PC-9 (cell line): ENCODE measurements at regions not wholly inside any gene's neighbourhood (a gene's known extent, or its start where the extent isn't known, plus 50 kb on each side); places are given as distances from the start of the nearest gene placed in this dataset.

Source experiments
- BruUV-seq: library from RNA; stranded (reverse); fragments of 400-500 nt; replicated peaks from 2 replicates; lab custom pipeline; 2021; lab: Mats Ljungman, UMichigan
- CTCF ChIA-PET: fragments of 300-600 bp; sonication (Branson Sonifier 250); formaldehyde crosslinking; loops from one replicate; lab custom pipeline; 2022; ENCODE audit warnings: antibody characterized with exemption; lab: Charles Lee
- POLR2A ChIA-PET: fragments of 300-600 bp; sonication (Branson Sonifier 250); formaldehyde crosslinking; loops from one replicate; lab custom pipeline; 2022; ENCODE audit warnings: antibody characterized with exemption; ENCODE audit not compliant: unreplicated experiment; lab: Charles Lee
- DNase-seq, 2 experiments: peaks; one replicate each; pipeline versions ENCODE4 v3.0.0 to v3.0.0-alpha.2; 2015 to 2022; ENCODE audit warnings: mixed read lengths in 1 of 2
- H2AFZ ChIP-seq: fragments of 200-600 bp; sonication (generic); 2 replicates; pipeline ENCODE4 v1.8.1; 2017; ENCODE audit warnings: antibody characterized with exemption
- H3F3A ChIP-seq: fragments of 200-600 bp; sonication (generic); 2 replicates; pipeline ENCODE4 v1.8.1; 2017; ENCODE audit warnings: antibody characterized with exemption, mild to moderate bottlenecking, low read depth; ENCODE audit not compliant: insufficient read depth
- H3K27ac ChIP-seq: fragments of 200-600 bp; sonication (generic); 2 replicates; pipeline ENCODE4 v1.6.1; 2016; ENCODE audit warnings: mixed run types
- H3K27me3 ChIP-seq: fragments of 200-600 bp; sonication (generic); 2 replicates; pipeline ENCODE4 v1.6.1; 2016; ENCODE audit warnings: low read depth, mixed run types; ENCODE audit not compliant: insufficient read depth
- H3K36me3 ChIP-seq: fragments of 200-600 bp; sonication (generic); 2 replicates; pipeline ENCODE4 v1.6.1; 2016; ENCODE audit warnings: low read depth, mixed run types
- H3K4me1 ChIP-seq: fragments of 200-600 bp; sonication (generic); replicated peaks from 2 replicates; pipeline ENCODE4 v1.6.1; 2016; ENCODE audit warnings: mixed run types; ENCODE audit not compliant: insufficient read depth
- H3K4me2 ChIP-seq: fragments of 200-600 bp; sonication (generic); 2 replicates; pipeline ENCODE4 v1.6.1; 2017; ENCODE audit warnings: mixed run types
- H3K4me3 ChIP-seq: fragments of 200-600 bp; sonication (generic); 2 replicates; pipeline ENCODE4 v1.6.1; 2016; ENCODE audit warnings: mixed run types
- H3K79me2 ChIP-seq: fragments of 200-600 bp; sonication (generic); 2 replicates; pipeline ENCODE4 v1.6.1; 2017; ENCODE audit warnings: low read depth, mixed run types
- H3K9me2 ChIP-seq: fragments of 200-600 bp; sonication (generic); 2 replicates; pipeline ENCODE4 v1.8.1; 2017; ENCODE audit warnings: mild to moderate bottlenecking; ENCODE audit not compliant: insufficient read depth
- H3K9me3 ChIP-seq: fragments of 200-600 bp; sonication (generic); 2 replicates; pipeline ENCODE4 v1.8.1; 2016; ENCODE audit warnings: low read depth; ENCODE audit not compliant: insufficient read depth
- H4K20me1 ChIP-seq: fragments of 200-600 bp; sonication (generic); 2 replicates; pipeline ENCODE4 v1.8.1; 2017; ENCODE audit not compliant: insufficient read depth
- CTCF ChIP-seq: fragments of 200-600 bp; sonication (generic); conservative IDR thresholded peaks from 2 replicates; pipeline ENCODE4 v1.6.1; 2017; ENCODE audit warnings: mixed run types, antibody characterized with exemption, mild to moderate bottlenecking, moderate library complexity
- EZH2 ChIP-seq: fragments of 200-600 bp; sonication (generic); IDR thresholded peaks from 2 replicates; pipeline ENCODE4 v1.8.0; 2017; ENCODE audit warnings: antibody characterized with exemption, low read depth
- intact Hi-C: fragments of 100-400 bp; cut with micrococcal nuclease; formaldehyde crosslinking; loops from one replicate; pipeline ENCODE4 v1.10.0; 2022; ENCODE audit not compliant: unreplicated experiment

- intact Hi-C loops, result no loop called here
- CTCF ChIA-PET, result interaction anchor here (0.6 kb wide), 1 partner anchor 18 kb away, joined by 5 read pairs; no protein-coding TSS in a partner anchor
- H3K27me3 ChIP-seq, result no peaks in the 10 kb centered on the region
- no peaks in the 10 kb centered on the region for H3K9me2 ChIP-seq
- H3K4me1 ChIP-seq, result no peaks in the 10 kb centered on the region
- no peak overlapping the region for H3K27ac ChIP-seq
- H3K79me2 ChIP-seq, result no peaks in the 10 kb centered on the region
- H4K20me1 ChIP-seq, result no peaks in the 10 kb centered on the region
- no peaks in the 10 kb centered on the region for H3F3A ChIP-seq
- POLR2A ChIA-PET, result no interaction called here
- TF ChIP-seq CTCF, result no peak
- TF ChIP-seq EZH2, result no peak
- no peaks in the 10 kb centered on the region for H3K36me3 ChIP-seq
- H3K4me3 ChIP-seq, result no peak overlapping the region
- no peak for DNase-seq
- no TSS peak for BruUV-seq
- no peaks in the 10 kb centered on the region for H3K9me3 ChIP-seq
- H2AFZ ChIP-seq, result no peak overlapping the region
- H3K4me2 ChIP-seq, result no peak overlapping the region
Observed at GRCh38 chr3:103924544-103924943, 1442.2 kb upstream of the ALCAM start.

- DNase-seq, result no peak
- Histone ChIP-seq H3K9me3 (no peaks in the 10 kb centered on the region), H3F3A (no peaks in the 10 kb centered on the region), H3K27ac (no peak overlapping the region), H3K27me3 (no peaks in the 10 kb centered on the region), H3K4me1 (no peaks in the 10 kb centered on the region), H4K20me1 (no peaks in the 10 kb centered on the region), H3K4me2 (no peak overlapping the region), H3K9me2 (no peaks in the 10 kb centered on the region), H3K4me3 (no peak overlapping the region), H3K79me2 (no peaks in the 10 kb centered on the region), H3K36me3 (no peaks in the 10 kb centered on the region), H2AFZ (no peak overlapping the region)
- ChIA-PET CTCF (no interaction called here), POLR2A (no interaction called here)
- intact Hi-C loops, result no loop called here
- no TSS peak for BruUV-seq
- TF ChIP-seq CTCF (no peak), EZH2 (no peak)
Observed at GRCh38 chr3:103926936-103927335, 1439.8 kb upstream of the ALCAM start.

- H3K9me3 ChIP-seq, result no peaks in the 10 kb centered on the region
- CTCF ChIA-PET, result no interaction called here
- no peaks in the 10 kb centered on the region for H4K20me1 ChIP-seq
- DNase-seq, result no peak
- H3K79me2 ChIP-seq, result no peaks in the 10 kb centered on the region
- no peak overlapping the region for H3K4me3 ChIP-seq
- no peaks in the 10 kb centered on the region for H3K36me3 ChIP-seq
- POLR2A ChIA-PET, result interaction anchor here (0.7 kb wide), 1 partner anchor 982 kb away, joined by 3 read pairs; no protein-coding TSS in a partner anchor
- no peaks in the 10 kb centered on the region for H3K4me1 ChIP-seq
- no TSS peak for BruUV-seq
- H2AFZ ChIP-seq, result no peak overlapping the region
- no peak overlapping the region for H3K4me2 ChIP-seq
- intact Hi-C loops, result no loop called here
- H3K9me2 ChIP-seq, result no peaks in the 10 kb centered on the region
- TF ChIP-seq CTCF (no peak), EZH2 (no peak)
- H3F3A ChIP-seq, result no peaks in the 10 kb centered on the region
- no peak overlapping the region for H3K27ac ChIP-seq
- no peaks in the 10 kb centered on the region for H3K27me3 ChIP-seq
Observed at GRCh38 chr3:103927896-103928295, 1438.8 kb upstream of the ALCAM start.
